IPS DF 4.7 (cell line): ENCODE measurements at regions not wholly inside any gene's neighbourhood (a gene's known extent, or its start where the extent isn't known, plus 50 kb on each side); places are given as distances from the start of the nearest gene placed in this dataset.

ENCODE experiments used
- DNase-seq: peaks from one replicate; pipeline ENCODE4 v3.0.0-alpha.2; 2013; ENCODE audit warnings: low spot score; ENCODE audit errors: extremely low read depth

- DNase-seq, result no peak
Observed at GRCh38 chr5:143870362-143870761, 58.4 kb downstream of the HMHB1 start.

- DNase-seq, result no peak
Observed at GRCh38 chr5:143870871-143871632, 59.1 kb downstream of the HMHB1 start.

GRCh38 chr5:143871672-143872071 lies 59.7 kb downstream of the HMHB1 start:
- no peak for DNase-seq

- DNase-seq, result no peak
Observed at GRCh38 chr5:143874312-143874711, 62.4 kb downstream of the HMHB1 start.

- no peak for DNase-seq
Observed at GRCh38 chr5:143877196-143877595, 65.2 kb downstream of the HMHB1 start.

GRCh38 chr5:143878430-143878829 lies 66.5 kb downstream of the HMHB1 start:
- no peak for DNase-seq

GRCh38 chr5:143879646-143880045 lies 67.7 kb downstream of the HMHB1 start:
- no peak for DNase-seq

- DNase-seq, result no peak
Observed at GRCh38 chr5:143880178-143880577, 68.2 kb downstream of the HMHB1 start.

- no peak for DNase-seq
Observed at GRCh38 chr5:143882520-143882919, 70.6 kb downstream of the HMHB1 start.

GRCh38 chr5:143886096-143886495 lies 74.1 kb downstream of the HMHB1 start:
- DNase-seq, result no peak

GRCh38 chr5:143886651-143887638 lies 75.0 kb downstream of the HMHB1 start:
- DNase-seq, result no peak

GRCh38 chr5:143887903-143888665 lies 76.1 kb downstream of the HMHB1 start:
- DNase-seq, result no peak

- no peak for DNase-seq
Observed at GRCh38 chr5:143888912-143889311, 77.0 kb downstream of the HMHB1 start.

GRCh38 chr5:143889986-143890385 lies 78.0 kb downstream of the HMHB1 start:
- no peak for DNase-seq

GRCh38 chr5:143890487-143890886 lies 78.5 kb downstream of the HMHB1 start:
- no peak for DNase-seq

GRCh38 chr5:143892271-143892670 lies 80.3 kb downstream of the HMHB1 start:
- no peak for DNase-seq

GRCh38 chr5:143892908-143893307 lies 80.9 kb downstream of the HMHB1 start:
- DNase-seq, result no peak

- no peak for DNase-seq
Observed at GRCh38 chr5:143893638-143894037, 81.7 kb downstream of the HMHB1 start.

GRCh38 chr5:143896516-143896915 lies 84.6 kb downstream of the HMHB1 start:
- DNase-seq, result no peak

- no peak for DNase-seq
Observed at GRCh38 chr5:143896966-143897365, 85.0 kb downstream of the HMHB1 start.

GRCh38 chr5:143898381-143898780 lies 86.4 kb downstream of the HMHB1 start:
- no peak for DNase-seq
